Adrenal gland (tissue), 5 donors: ENCODE measurements at regions not wholly inside any gene's neighbourhood (a gene's known extent, or its start where the extent isn't known, plus 50 kb on each side); places are given as distances from the start of the nearest gene placed in this dataset.

ENCODE experiments used
- CTCF ChIP-seq, 6 experiments: fragments of 450-650 bp in 4 of 6; fragments of 200-600 bp in 2 of 6; sonication (generic) in 1 of 6; IDR thresholded peaks; 1 replicate in 5 of 6; 2 replicates in 1 of 6; pipeline versions ENCODE4 v1.5.1 to v1.8.0; 2016 to 2021; ENCODE audit warnings: antibody characterized with exemption in 6 of 6, mild to moderate bottlenecking in 2 of 6, moderate library complexity in 1 of 6
- POLR2A ChIP-seq, 2 donors: fragments of 450-650 bp; IDR thresholded peaks; one replicate each; pipeline ENCODE4 v1.6.1; 2017; ENCODE audit warnings: antibody characterized with exemption in 2 of 2, mild to moderate bottlenecking in 2 of 2, moderate library complexity in 1 of 2
- donor health status: DM: no; HTN: no; CAD: no.

- no peak for TF ChIP-seq CTCF (IDR thresholded peaks at IDR 0.05)
- TF ChIP-seq POLR2A (IDR thresholded peaks at IDR 0.05) = no peak
Measured at GRCh38 chr9:115938479-115938878, 215.1 kb upstream of the PAPPA start.
